Mononuclear cell (primary cell): ENCODE measurements at regions not wholly inside any gene's neighbourhood (a gene's known extent, or its start where the extent isn't known, plus 50 kb on each side); places are given as distances from the start of the nearest gene placed in this dataset.
"Not testable (repeated sequence)": the region's sequence is repeated elsewhere in the genome, so short reads cannot be mapped to it uniquely, and the experiment has no call there.

ENCODE experiments used
- H3K27me3 ChIP-seq: 2 replicates; pipeline ENCODE4 v1.6.0; 2011; ENCODE audit warnings: low read length, control low read depth; ENCODE audit not compliant: insufficient read depth
- H3K4me1 ChIP-seq: 2 replicates; pipeline ENCODE4 v1.5.1; 2011; ENCODE audit warnings: mild to moderate bottlenecking, low read length, control low read depth; ENCODE audit not compliant: insufficient read depth
- H3K4me3 ChIP-seq: 2 replicates; pipeline ENCODE4 v1.5.1; 2011; ENCODE audit warnings: mild to moderate bottlenecking, low read length, moderate library complexity
- H3K9me3 ChIP-seq: 2 replicates; pipeline ENCODE4 v1.5.1; 2011; ENCODE audit warnings: low read depth, mild to moderate bottlenecking, control low read depth, low read length

GRCh38 chr1:30458730-30459485, 264.5 kb downstream of the MATN1 start:
- not testable (repeated sequence) for H3K27me3 ChIP-seq, H3K4me3 ChIP-seq, H3K4me1 ChIP-seq, H3K9me3 ChIP-seq

GRCh38 chr1:30452925-30453324, 270.5 kb downstream of the MATN1 start:
- H3K4me3 ChIP-seq = no peak overlapping the region
- H3K4me1 ChIP-seq = no peaks in the 10 kb centered on the region

GRCh38 chr1:30452170-30452569, 271.2 kb downstream of the MATN1 start:
- Histone ChIP-seq H3K4me3 (no peak overlapping the region), H3K9me3 (no peaks in the 10 kb centered on the region), H3K27me3 (no peaks in the 10 kb centered on the region), H3K4me1 (no peaks in the 10 kb centered on the region)

More at GRCh38 chr1:30452925-30453324, 270.5 kb downstream of the MATN1 start:
- no peaks in the 10 kb centered on the region for H3K9me3 ChIP-seq
- H3K27me3 ChIP-seq = no peaks in the 10 kb centered on the region

- H3K4me3 ChIP-seq = no peak overlapping the region
- H3K27me3 ChIP-seq = no peaks in the 10 kb centered on the region
- no peaks in the 10 kb centered on the region for H3K4me1 ChIP-seq
- H3K9me3 ChIP-seq = no peaks in the 10 kb centered on the region
Measured at GRCh38 chr1:30451532-30452125, 271.8 kb downstream of the MATN1 start.

GRCh38 chr1:30450818-30451233, 272.6 kb downstream of the MATN1 start:
- Histone ChIP-seq H3K9me3 (no peaks in the 10 kb centered on the region), H3K4me1 (no peaks in the 10 kb centered on the region), H3K27me3 (no peaks in the 10 kb centered on the region), H3K4me3 (no peak overlapping the region)

GRCh38 chr1:30450148-30450817, 273.1 kb downstream of the MATN1 start:
- H3K4me3 ChIP-seq = no peak overlapping the region
- no peaks in the 10 kb centered on the region for H3K9me3 ChIP-seq
- no peaks in the 10 kb centered on the region for H3K4me1 ChIP-seq
- no peaks in the 10 kb centered on the region for H3K27me3 ChIP-seq

- no peak overlapping the region for H3K4me3 ChIP-seq
- H3K9me3 ChIP-seq = no peaks in the 10 kb centered on the region
- no peaks in the 10 kb centered on the region for H3K27me3 ChIP-seq
- no peaks in the 10 kb centered on the region for H3K4me1 ChIP-seq
Measured at GRCh38 chr1:30449428-30450147, 273.8 kb downstream of the MATN1 start.

- no peaks in the 10 kb centered on the region for H3K9me3 ChIP-seq
- no peak overlapping the region for H3K4me3 ChIP-seq
- no peaks in the 10 kb centered on the region for H3K27me3 ChIP-seq
- H3K4me1 ChIP-seq = no peaks in the 10 kb centered on the region
Measured at GRCh38 chr1:30449003-30449402, 274.4 kb downstream of the MATN1 start.

GRCh38 chr1:30447701-30448100, 275.7 kb downstream of the MATN1 start:
- no peak overlapping the region for H3K4me3 ChIP-seq

GRCh38 chr1:30447080-30447479, 276.3 kb downstream of the MATN1 start:
- Histone ChIP-seq H3K27me3 (no peaks in the 10 kb centered on the region), H3K4me1 (no peaks in the 10 kb centered on the region), H3K4me3 (no peak overlapping the region), H3K9me3 (no peaks in the 10 kb centered on the region)

More at GRCh38 chr1:30447701-30448100, 275.7 kb downstream of the MATN1 start:
- Histone ChIP-seq H3K9me3 (no peaks in the 10 kb centered on the region), H3K4me1 (no peaks in the 10 kb centered on the region), H3K27me3 (no peaks in the 10 kb centered on the region)

GRCh38 chr1:30446508-30446907, 276.9 kb downstream of the MATN1 start:
- H3K4me3 ChIP-seq = no peak overlapping the region
- no peaks in the 10 kb centered on the region for H3K9me3 ChIP-seq
- no peaks in the 10 kb centered on the region for H3K27me3 ChIP-seq
- no peaks in the 10 kb centered on the region for H3K4me1 ChIP-seq

- H3K27me3 ChIP-seq = no peaks in the 10 kb centered on the region
- no peaks in the 10 kb centered on the region for H3K4me1 ChIP-seq
- H3K4me3 ChIP-seq = no peak overlapping the region
- no peaks in the 10 kb centered on the region for H3K9me3 ChIP-seq
Measured at GRCh38 chr1:30446095-30446494, 277.3 kb downstream of the MATN1 start.

GRCh38 chr1:30445449-30445848, 277.9 kb downstream of the MATN1 start:
- Histone ChIP-seq H3K27me3 (no peaks in the 10 kb centered on the region), H3K4me1 (no peaks in the 10 kb centered on the region), H3K4me3 (no peak overlapping the region), H3K9me3 (no peaks in the 10 kb centered on the region)

GRCh38 chr1:30444850-30445249, 278.5 kb downstream of the MATN1 start:
- H3K4me3 ChIP-seq = no peak overlapping the region
- no peaks in the 10 kb centered on the region for H3K4me1 ChIP-seq
- H3K9me3 ChIP-seq = no peaks in the 10 kb centered on the region
- H3K27me3 ChIP-seq = no peaks in the 10 kb centered on the region

- H3K4me1 ChIP-seq = no peaks in the 10 kb centered on the region
- H3K9me3 ChIP-seq = no peaks in the 10 kb centered on the region
- no peaks in the 10 kb centered on the region for H3K27me3 ChIP-seq
- H3K4me3 ChIP-seq = no peak overlapping the region
Measured at GRCh38 chr1:30444401-30444800, 279.0 kb downstream of the MATN1 start.
